ENCODE measurements at regions not wholly inside any gene's neighbourhood (a gene's known extent, or its start where the extent isn't known, plus 50 kb on each side); places are given as distances from the start of the nearest gene placed in this dataset.
"Not testable (repeated sequence)": the region's sequence is repeated elsewhere in the genome, so short reads cannot be mapped to it uniquely, and the experiment has no call there.

- TF ChIP-seq SMAD4 (CRISPR knock-in tag; IDR thresholded peaks at IDR 0.05): no peak
- TF ChIP-seq ZNF317 (CRISPR knock-in tag; IDR thresholded peaks at IDR 0.05; ENCODE audit: borderline replicate concordance, low read depth): no peak
- no peak for TF ChIP-seq E2F5 (CRISPR knock-in tag; IDR thresholded peaks at IDR 0.05)
- TF ChIP-seq, protein P1, sequence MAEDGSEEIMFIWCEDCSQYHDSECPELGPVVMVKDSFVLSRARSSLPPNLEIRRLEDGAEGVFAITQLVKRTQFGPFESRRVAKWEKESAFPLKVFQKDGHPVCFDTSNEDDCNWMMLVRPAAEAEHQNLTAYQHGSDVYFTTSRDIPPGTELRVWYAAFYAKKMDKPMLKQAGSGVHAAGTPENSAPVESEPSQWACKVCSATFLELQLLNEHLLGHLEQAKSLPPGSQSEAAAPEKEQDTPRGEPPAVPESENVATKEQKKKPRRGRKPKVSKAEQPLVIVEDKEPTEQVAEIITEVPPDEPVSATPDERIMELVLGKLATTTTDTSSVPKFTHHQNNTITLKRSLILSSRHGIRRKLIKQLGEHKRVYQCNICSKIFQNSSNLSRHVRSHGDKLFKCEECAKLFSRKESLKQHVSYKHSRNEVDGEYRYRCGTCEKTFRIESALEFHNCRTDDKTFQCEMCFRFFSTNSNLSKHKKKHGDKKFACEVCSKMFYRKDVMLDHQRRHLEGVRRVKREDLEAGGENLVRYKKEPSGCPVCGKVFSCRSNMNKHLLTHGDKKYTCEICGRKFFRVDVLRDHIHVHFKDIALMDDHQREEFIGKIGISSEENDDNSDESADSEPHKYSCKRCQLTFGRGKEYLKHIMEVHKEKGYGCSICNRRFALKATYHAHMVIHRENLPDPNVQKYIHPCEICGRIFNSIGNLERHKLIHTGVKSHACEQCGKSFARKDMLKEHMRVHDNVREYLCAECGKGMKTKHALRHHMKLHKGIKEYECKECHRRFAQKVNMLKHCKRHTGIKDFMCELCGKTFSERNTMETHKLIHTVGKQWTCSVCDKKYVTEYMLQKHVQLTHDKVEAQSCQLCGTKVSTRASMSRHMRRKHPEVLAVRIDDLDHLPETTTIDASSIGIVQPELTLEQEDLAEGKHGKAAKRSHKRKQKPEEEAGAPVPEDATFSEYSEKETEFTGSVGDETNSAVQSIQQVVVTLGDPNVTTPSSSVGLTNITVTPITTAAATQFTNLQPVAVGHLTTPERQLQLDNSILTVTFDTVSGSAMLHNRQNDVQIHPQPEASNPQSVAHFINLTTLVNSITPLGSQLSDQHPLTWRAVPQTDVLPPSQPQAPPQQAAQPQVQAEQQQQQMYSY (CRISPR knock-in tag; IDR thresholded peaks at IDR 0.05): no peak
- TF ChIP-seq ZNF423 (CRISPR knock-in tag; IDR thresholded peaks at IDR 0.05): no peak
- TF ChIP-seq ZNF671 (CRISPR knock-in tag; IDR thresholded peaks at IDR 0.05): no peak
- TF ChIP-seq CREB1 (CRISPR knock-in tag; IDR thresholded peaks at IDR 0.05): no peak
- no peak for TF ChIP-seq ETV6 (CRISPR knock-in tag; IDR thresholded peaks at IDR 0.05)
- TF ChIP-seq NR3C1 (CRISPR knock-in tag; conservative IDR thresholded peaks at IDR 0.05; ENCODE audit: low read depth): no peak
- no peak for TF ChIP-seq ATF1 (CRISPR knock-in tag; IDR thresholded peaks at IDR 0.05)
- no peak for TF ChIP-seq MLX (CRISPR knock-in tag; IDR thresholded peaks at IDR 0.05)
Observed at GRCh38 chrY:20929691-20930342, 173.9 kb downstream of the RPS4Y2 start (continued).

GRCh38 chrY:20936709-20937251 lies 180.9 kb downstream of the RPS4Y2 start:
- ATAC-seq; POLR2A ChIA-PET; DNase-seq (ENCODE audit: low spot score); H3K27ac Mint-ChIP-seq; H3K27me3 Mint-ChIP-seq (ENCODE audit: low read depth); H3K4me1 Mint-ChIP-seq; CTCF ChIA-PET; H3K4me3 Mint-ChIP-seq: not testable (repeated sequence)
- Mint-ChIP-seq H3K9me3 (peaks cover 49% of the 10 kb centered on the region), H3K36me3 (peaks cover 35% of the 10 kb centered on the region)

- POLR2A ChIA-PET: no interaction called here
- no peak for ATAC-seq
- H3K36me3 Mint-ChIP-seq: peaks cover 30% of the 10 kb centered on the region
- H3K9me3 Mint-ChIP-seq: peaks cover 36% of the 10 kb centered on the region
- no peaks in the 10 kb centered on the region for H3K4me1 Mint-ChIP-seq
- DNase-seq (ENCODE audit: low spot score): no peak
- CTCF ChIA-PET: no interaction called here
- no peaks in the 10 kb centered on the region for H3K27me3 Mint-ChIP-seq (ENCODE audit: low read depth)
- TF ChIP-seq MAX (CRISPR knock-in tag; IDR thresholded peaks at IDR 0.05) (no peak), E2F5 (CRISPR knock-in tag; IDR thresholded peaks at IDR 0.05) (no peak), FOXJ3 (CRISPR knock-in tag; IDR thresholded peaks at IDR 0.05; ENCODE audit: borderline replicate concordance) (no peak), NFATC4 (CRISPR knock-in tag; IDR thresholded peaks at IDR 0.05) (no peak), ZNF317 (CRISPR knock-in tag; IDR thresholded peaks at IDR 0.05; ENCODE audit: borderline replicate concordance, low read depth) (no peak), ATF3 (CRISPR knock-in tag; conservative IDR thresholded peaks at IDR 0.05) (no peak)
- TF ChIP-seq, protein P1 (CRISPR knock-in tag; IDR thresholded peaks at IDR 0.05): no peak
- TF ChIP-seq, protein P2, sequence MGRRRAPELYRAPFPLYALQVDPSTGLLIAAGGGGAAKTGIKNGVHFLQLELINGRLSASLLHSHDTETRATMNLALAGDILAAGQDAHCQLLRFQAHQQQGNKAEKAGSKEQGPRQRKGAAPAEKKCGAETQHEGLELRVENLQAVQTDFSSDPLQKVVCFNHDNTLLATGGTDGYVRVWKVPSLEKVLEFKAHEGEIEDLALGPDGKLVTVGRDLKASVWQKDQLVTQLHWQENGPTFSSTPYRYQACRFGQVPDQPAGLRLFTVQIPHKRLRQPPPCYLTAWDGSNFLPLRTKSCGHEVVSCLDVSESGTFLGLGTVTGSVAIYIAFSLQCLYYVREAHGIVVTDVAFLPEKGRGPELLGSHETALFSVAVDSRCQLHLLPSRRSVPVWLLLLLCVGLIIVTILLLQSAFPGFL (CRISPR knock-in tag; IDR thresholded peaks at IDR 0.05; ENCODE audit: borderline replicate concordance): no peak
- H3K4me3 Mint-ChIP-seq: no peak overlapping the region
- H3K27ac Mint-ChIP-seq: no peak overlapping the region
Observed at GRCh38 chrY:20961512-20961911, 205.6 kb downstream of the RPS4Y2 start.

Data from WTC11 (cell line).